Neural progenitor cell (in vitro differentiated cells): ENCODE measurements at regions not wholly inside any gene's neighbourhood (a gene's known extent, or its start where the extent isn't known, plus 50 kb on each side); places are given as distances from the start of the nearest gene placed in this dataset.

Experiments used
- EZH2 ChIP-seq: fragments of 200-600 bp; sonication (generic); IDR thresholded peaks from 2 replicates; pipeline ENCODE4 v1.6.1; 2017; ENCODE audit warnings: antibody characterized with exemption, mild to moderate bottlenecking, moderate library complexity
- EZH2phosphoT487 ChIP-seq: fragments of 200-600 bp; sonication (generic); IDR thresholded peaks from 2 replicates; pipeline ENCODE4 v1.6.1; 2017; ENCODE audit warnings: antibody characterized with exemption
- TF ChIP-seq, protein P1 (sequence below): fragments of 200-600 bp; sonication (generic); IDR thresholded peaks from 2 replicates; pipeline ENCODE4 v1.5.1; 2017; ENCODE audit warnings: antibody characterized with exemption, mild to moderate bottlenecking

GRCh38 chr12:45102818-45103217, 51.9 kb upstream of the DBX2 start:
- TF ChIP-seq EZH2, result no peak
- TF ChIP-seq, protein P1, sequence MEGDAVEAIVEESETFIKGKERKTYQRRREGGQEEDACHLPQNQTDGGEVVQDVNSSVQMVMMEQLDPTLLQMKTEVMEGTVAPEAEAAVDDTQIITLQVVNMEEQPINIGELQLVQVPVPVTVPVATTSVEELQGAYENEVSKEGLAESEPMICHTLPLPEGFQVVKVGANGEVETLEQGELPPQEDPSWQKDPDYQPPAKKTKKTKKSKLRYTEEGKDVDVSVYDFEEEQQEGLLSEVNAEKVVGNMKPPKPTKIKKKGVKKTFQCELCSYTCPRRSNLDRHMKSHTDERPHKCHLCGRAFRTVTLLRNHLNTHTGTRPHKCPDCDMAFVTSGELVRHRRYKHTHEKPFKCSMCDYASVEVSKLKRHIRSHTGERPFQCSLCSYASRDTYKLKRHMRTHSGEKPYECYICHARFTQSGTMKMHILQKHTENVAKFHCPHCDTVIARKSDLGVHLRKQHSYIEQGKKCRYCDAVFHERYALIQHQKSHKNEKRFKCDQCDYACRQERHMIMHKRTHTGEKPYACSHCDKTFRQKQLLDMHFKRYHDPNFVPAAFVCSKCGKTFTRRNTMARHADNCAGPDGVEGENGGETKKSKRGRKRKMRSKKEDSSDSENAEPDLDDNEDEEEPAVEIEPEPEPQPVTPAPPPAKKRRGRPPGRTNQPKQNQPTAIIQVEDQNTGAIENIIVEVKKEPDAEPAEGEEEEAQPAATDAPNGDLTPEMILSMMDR, result no peak
- no peak for TF ChIP-seq EZH2phosphoT487
